ENCODE measurements at regions not wholly inside any gene's neighbourhood (a gene's known extent, or its start where the extent isn't known, plus 50 kb on each side); places are given as distances from the start of the nearest gene placed in this dataset.

DNA sequence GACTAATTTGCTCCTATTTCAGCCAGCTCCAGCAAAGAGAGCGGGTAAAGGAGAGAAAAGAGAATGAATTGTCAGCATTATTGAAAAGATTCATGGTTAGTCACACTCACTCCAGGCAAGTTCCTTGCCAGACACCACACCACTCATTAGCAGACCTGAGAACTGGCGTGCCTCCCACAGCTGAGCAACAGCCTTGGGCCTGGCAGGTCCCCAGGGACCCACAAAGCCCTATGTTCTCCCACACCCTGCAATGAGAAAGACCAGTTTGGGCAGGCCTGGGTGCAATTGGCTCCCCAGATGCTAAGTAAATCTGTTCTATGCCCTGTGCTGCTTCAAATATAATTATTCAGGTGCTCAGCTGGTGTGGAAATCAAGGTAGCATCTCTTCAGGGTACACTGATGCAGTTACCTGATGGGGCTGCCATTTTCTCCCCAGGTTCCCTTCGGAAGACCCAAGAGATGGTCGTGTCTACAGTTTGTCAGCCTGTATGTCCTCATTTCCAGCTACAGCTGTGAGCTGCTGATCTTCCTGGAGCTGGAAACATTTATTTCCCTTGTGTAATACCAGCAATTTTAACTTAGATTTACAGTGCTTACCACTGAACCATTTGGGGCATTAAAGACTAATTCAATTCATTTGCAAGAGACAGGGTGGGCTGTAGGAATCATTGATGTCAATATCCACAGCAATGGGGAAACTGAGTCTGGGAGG lies 405.0 kb downstream of the COG6 start (continued):
- 0 out of 2 replicates have a peak, but pooled peaks have one; percentile 21 for TF ChIP-seq ZNF217 (IDR thresholded peaks at IDR 0.05)
- no peak for TF ChIP-seq PML (IDR thresholded peaks at IDR 0.05; ENCODE audit: low read length)
- peak; percentile 65 to 79; a peak in 2 of 4 replicates for TF ChIP-seq EP300 (IDR thresholded peaks at IDR 0.05; ENCODE audit: borderline replicate concordance in 1 of 2, control insufficient read depth in 1 of 2, low read depth in 2 of 2, low read length in 2 of 2)
- no peak; the same call in 1 of the 2 replicates for TF ChIP-seq CHD1 (IDR thresholded peaks at IDR 0.05; ENCODE audit: low read depth, low read length)
- TF ChIP-seq, protein P1, sequence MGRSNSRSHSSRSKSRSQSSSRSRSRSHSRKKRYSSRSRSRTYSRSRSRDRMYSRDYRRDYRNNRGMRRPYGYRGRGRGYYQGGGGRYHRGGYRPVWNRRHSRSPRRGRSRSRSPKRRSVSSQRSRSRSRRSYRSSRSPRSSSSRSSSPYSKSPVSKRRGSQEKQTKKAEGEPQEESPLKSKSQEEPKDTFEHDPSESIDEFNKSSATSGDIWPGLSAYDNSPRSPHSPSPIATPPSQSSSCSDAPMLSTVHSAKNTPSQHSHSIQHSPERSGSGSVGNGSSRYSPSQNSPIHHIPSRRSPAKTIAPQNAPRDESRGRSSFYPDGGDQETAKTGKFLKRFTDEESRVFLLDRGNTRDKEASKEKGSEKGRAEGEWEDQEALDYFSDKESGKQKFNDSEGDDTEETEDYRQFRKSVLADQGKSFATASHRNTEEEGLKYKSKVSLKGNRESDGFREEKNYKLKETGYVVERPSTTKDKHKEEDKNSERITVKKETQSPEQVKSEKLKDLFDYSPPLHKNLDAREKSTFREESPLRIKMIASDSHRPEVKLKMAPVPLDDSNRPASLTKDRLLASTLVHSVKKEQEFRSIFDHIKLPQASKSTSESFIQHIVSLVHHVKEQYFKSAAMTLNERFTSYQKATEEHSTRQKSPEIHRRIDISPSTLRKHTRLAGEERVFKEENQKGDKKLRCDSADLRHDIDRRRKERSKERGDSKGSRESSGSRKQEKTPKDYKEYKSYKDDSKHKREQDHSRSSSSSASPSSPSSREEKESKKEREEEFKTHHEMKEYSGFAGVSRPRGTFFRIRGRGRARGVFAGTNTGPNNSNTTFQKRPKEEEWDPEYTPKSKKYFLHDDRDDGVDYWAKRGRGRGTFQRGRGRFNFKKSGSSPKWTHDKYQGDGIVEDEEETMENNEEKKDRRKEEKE (IDR thresholded peaks at IDR 0.05), result no peak
- TF ChIP-seq, protein P2, sequence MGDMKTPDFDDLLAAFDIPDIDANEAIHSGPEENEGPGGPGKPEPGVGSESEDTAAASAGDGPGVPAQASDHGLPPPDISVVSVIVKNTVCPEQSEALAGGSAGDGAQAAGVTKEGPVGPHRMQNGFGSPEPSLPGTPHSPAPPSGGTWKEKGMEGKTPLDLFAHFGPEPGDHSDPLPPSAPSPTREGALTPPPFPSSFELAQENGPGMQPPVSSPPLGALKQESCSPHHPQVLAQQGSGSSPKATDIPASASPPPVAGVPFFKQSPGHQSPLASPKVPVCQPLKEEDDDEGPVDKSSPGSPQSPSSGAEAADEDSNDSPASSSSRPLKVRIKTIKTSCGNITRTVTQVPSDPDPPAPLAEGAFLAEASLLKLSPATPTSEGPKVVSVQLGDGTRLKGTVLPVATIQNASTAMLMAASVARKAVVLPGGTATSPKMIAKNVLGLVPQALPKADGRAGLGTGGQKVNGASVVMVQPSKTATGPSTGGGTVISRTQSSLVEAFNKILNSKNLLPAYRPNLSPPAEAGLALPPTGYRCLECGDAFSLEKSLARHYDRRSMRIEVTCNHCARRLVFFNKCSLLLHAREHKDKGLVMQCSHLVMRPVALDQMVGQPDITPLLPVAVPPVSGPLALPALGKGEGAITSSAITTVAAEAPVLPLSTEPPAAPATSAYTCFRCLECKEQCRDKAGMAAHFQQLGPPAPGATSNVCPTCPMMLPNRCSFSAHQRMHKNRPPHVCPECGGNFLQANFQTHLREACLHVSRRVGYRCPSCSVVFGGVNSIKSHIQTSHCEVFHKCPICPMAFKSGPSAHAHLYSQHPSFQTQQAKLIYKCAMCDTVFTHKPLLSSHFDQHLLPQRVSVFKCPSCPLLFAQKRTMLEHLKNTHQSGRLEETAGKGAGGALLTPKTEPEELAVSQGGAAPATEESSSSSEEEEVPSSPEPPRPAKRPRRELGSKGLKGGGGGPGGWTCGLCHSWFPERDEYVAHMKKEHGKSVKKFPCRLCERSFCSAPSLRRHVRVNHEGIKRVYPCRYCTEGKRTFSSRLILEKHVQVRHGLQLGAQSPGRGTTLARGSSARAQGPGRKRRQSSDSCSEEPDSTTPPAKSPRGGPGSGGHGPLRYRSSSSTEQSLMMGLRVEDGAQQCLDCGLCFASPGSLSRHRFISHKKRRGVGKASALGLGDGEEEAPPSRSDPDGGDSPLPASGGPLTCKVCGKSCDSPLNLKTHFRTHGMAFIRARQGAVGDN (IDR thresholded peaks at IDR 0.05), result peak; percentile 83
- TF ChIP-seq, protein P3, sequence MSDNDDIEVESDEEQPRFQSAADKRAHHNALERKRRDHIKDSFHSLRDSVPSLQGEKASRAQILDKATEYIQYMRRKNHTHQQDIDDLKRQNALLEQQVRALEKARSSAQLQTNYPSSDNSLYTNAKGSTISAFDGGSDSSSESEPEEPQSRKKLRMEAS (IDR thresholded peaks at IDR 0.05; ENCODE audit: low read depth, low read length), result no peak
- TF ChIP-seq SUPT20H (IDR thresholded peaks at IDR 0.05; ENCODE audit: borderline replicate concordance, control insufficient read depth, low read depth, low read length), result no peak
- TF ChIP-seq ZBED1 (IDR thresholded peaks at IDR 0.05; ENCODE audit: borderline replicate concordance), result no peak
- TF ChIP-seq MEF2B (IDR thresholded peaks at IDR 0.05; ENCODE audit: partially characterized antibody, poor library complexity, severe bottlenecking), result peak; percentile 100
- TF ChIP-seq, protein P4, sequence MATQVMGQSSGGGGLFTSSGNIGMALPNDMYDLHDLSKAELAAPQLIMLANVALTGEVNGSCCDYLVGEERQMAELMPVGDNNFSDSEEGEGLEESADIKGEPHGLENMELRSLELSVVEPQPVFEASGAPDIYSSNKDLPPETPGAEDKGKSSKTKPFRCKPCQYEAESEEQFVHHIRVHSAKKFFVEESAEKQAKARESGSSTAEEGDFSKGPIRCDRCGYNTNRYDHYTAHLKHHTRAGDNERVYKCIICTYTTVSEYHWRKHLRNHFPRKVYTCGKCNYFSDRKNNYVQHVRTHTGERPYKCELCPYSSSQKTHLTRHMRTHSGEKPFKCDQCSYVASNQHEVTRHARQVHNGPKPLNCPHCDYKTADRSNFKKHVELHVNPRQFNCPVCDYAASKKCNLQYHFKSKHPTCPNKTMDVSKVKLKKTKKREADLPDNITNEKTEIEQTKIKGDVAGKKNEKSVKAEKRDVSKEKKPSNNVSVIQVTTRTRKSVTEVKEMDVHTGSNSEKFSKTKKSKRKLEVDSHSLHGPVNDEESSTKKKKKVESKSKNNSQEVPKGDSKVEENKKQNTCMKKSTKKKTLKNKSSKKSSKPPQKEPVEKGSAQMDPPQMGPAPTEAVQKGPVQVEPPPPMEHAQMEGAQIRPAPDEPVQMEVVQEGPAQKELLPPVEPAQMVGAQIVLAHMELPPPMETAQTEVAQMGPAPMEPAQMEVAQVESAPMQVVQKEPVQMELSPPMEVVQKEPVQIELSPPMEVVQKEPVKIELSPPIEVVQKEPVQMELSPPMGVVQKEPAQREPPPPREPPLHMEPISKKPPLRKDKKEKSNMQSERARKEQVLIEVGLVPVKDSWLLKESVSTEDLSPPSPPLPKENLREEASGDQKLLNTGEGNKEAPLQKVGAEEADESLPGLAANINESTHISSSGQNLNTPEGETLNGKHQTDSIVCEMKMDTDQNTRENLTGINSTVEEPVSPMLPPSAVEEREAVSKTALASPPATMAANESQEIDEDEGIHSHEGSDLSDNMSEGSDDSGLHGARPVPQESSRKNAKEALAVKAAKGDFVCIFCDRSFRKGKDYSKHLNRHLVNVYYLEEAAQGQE (IDR thresholded peaks at IDR 0.05; ENCODE audit: low read depth, low read length), result no peak
- peak; percentile 62; the same call in 1 of the 2 replicates for TF ChIP-seq ZNF24 (IDR thresholded peaks at IDR 0.05)
- TF ChIP-seq SREBF1 (IDR thresholded peaks at IDR 0.05; ENCODE audit: low read length), result no peak
- no peak for TF ChIP-seq HDGF (IDR thresholded peaks at IDR 0.05)
- no peak for TF ChIP-seq KLF5 (IDR thresholded peaks at IDR 0.05; ENCODE audit: partially characterized antibody)
- no peak for TF ChIP-seq NR2F1 (conservative IDR thresholded peaks at IDR 0.05)
- peak; percentile 79 to 83 for TF ChIP-seq BHLHE40 (IDR thresholded peaks at IDR 0.05; ENCODE audit: borderline replicate concordance in 1 of 2, low read depth in 2 of 2, low read length in 1 of 2)
- TF ChIP-seq ESRRA (IDR thresholded peaks at IDR 0.05; ENCODE audit: low read length), result no peak
- no peak for TF ChIP-seq BRCA1 (IDR thresholded peaks at IDR 0.05; ENCODE audit: low read depth, low read length)
